GM23248 (cell line): ENCODE measurements at regions not wholly inside any gene's neighbourhood (a gene's known extent, or its start where the extent isn't known, plus 50 kb on each side); places are given as distances from the start of the nearest gene placed in this dataset.

ENCODE experiments used
- EZH2 ChIP-seq: fragments of 200-600 bp; sonication (generic); IDR thresholded peaks from 2 replicates; pipeline ENCODE4 v1.6.1; 2018; ENCODE audit warnings: antibody characterized with exemption, mild to moderate bottlenecking; ENCODE audit not compliant: insufficient read depth, poor library complexity, severe bottlenecking
- EZH2phosphoT487 ChIP-seq: fragments of 200-600 bp; sonication (generic); IDR thresholded peaks from 2 replicates; pipeline ENCODE4 v1.6.1; 2018; ENCODE audit warnings: antibody characterized with exemption, moderate library complexity, mild to moderate bottlenecking, low read depth; ENCODE audit not compliant: insufficient read depth

GRCh38 chr3:164812042-164812441, 266.3 kb downstream of the SI start:
- TF ChIP-seq EZH2 (no peak), EZH2phosphoT487 (no peak)
